ENCODE measurements at regions not wholly inside any gene's neighbourhood (a gene's known extent, or its start where the extent isn't known, plus 50 kb on each side); places are given as distances from the start of the nearest gene placed in this dataset. TPM values are rescaled to one million over a fixed set of nuclear protein-coding genes. Genes with fewer than 3 reads are reported as not detected.
A peak's percentile ranks its signal among the peaks of the same experiment; 100 is the strongest.

DNA sequence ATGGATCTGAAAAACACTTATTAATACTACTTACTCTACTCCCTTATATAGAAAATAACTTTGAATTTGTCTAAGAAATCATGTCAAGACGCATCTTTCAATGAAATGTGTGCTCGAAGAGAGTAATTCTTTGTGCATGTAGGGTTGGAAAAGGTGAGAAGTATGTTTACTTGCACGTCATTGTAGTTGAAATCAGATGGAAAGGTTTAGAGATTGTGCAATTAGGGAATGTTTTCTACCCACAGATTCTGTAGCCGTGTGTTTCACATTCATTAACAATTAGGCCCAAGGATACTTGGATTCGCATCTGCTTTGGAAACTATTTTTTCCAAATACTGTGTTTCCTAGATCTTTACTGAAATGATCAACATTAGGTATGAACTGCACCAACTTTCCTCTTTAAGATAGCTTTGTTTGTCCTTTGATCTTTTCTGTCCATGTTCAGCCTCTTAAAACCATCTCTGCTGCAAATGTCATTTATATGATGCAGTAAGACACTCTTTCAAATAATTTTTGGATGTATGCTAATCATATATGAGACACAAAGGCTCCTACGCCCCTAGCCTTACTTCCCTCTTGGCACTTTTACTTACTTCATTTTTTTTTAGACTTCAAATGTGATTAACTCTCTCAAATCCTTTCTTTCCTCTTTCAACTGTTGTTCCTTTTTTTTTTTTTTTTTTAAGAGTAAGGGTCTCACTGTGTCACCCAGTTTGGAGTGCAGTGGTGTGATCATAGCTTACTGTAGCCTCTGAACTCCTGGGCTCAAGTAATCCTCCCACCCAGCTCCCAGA is 58.0 kb upstream of the PSMA6 start:
- no peak for DNase-seq (ENCODE audit: low spot score)
- ATAC-seq (ENCODE audit: low FRiP score): peak; percentile 57
- TF ChIP-seq, protein P1, sequence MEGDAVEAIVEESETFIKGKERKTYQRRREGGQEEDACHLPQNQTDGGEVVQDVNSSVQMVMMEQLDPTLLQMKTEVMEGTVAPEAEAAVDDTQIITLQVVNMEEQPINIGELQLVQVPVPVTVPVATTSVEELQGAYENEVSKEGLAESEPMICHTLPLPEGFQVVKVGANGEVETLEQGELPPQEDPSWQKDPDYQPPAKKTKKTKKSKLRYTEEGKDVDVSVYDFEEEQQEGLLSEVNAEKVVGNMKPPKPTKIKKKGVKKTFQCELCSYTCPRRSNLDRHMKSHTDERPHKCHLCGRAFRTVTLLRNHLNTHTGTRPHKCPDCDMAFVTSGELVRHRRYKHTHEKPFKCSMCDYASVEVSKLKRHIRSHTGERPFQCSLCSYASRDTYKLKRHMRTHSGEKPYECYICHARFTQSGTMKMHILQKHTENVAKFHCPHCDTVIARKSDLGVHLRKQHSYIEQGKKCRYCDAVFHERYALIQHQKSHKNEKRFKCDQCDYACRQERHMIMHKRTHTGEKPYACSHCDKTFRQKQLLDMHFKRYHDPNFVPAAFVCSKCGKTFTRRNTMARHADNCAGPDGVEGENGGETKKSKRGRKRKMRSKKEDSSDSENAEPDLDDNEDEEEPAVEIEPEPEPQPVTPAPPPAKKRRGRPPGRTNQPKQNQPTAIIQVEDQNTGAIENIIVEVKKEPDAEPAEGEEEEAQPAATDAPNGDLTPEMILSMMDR (IDR thresholded peaks at IDR 0.05): no peak

DNA sequence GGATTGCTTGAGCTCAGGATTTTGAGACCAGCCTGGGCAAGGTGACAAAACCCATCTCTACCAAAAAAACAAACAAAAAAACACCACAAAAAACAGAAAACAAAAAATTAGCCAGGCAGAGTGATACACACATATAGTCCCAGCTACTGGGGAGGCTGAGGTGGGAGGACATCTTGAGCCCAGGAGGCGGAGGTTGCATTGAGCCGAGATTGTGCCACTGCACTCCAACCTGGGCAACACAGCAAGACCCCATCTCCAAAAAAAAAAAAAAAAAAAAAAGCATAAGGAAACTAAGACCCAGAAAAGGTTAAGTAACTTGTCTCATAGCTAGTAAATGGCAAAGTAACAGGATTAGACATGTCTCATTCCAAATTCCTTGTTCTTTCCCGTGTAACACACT is 56.3 kb upstream of the PSMA6 start:
- TF ChIP-seq, protein P1 (IDR thresholded peaks at IDR 0.05): no peak
- DNase-seq (ENCODE audit: low spot score): no peak
- no peak for ATAC-seq (ENCODE audit: low FRiP score)

DNA sequence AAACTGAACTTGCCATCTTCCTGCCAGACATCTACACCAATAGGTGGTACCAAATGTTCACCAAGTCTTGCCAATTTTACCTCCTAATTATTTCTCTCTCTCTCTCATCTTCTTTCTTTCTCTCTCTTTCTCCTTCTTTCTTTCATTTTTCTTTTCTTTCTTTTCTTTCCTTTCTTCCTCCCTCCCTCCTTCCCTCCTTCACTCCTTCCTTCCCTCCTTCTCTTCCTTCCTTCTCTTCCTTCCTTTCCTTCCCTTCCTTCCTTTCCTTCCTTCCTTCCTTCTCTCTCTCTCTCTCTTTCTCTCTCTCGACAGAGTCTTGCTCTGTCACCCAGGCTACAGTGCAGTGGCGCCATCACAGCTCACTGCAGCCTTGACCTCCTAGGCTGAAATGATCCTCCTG is 55.4 kb upstream of the PSMA6 start:
- DNase-seq (ENCODE audit: low spot score) (no peak), ATAC-seq (ENCODE audit: low FRiP score) (no peak)
- TF ChIP-seq, protein P1 (IDR thresholded peaks at IDR 0.05): no peak

DNA sequence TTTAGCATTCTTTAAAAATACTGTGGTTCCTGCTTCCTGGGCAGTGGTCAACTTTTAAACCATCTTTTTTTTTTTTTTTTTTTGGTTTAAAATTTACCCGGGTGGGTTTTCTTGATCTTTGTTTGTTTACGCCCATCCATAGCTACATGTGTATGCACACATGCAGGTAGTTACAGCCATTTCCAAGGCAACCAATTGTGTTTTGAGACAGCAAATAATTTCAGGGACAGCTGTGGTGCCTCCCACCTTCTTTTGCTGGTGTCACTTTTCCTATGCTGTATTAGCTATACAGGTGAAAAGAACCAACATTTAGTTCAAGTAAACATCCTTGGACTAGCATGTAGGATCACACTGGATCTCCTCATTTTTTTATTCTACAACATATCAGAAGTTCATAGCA is 52.0 kb upstream of the PSMA6 start:
- ATAC-seq (ENCODE audit: low FRiP score): no peak
- TF ChIP-seq, protein P1 (IDR thresholded peaks at IDR 0.05): no peak
- DNase-seq (ENCODE audit: low spot score): no peak

Small RNA genes lying in the stretch of these regions (small RNA-seq; reads per million reads assigned to genes)
- gene MRPL57P8: not detected

Measured in omental fat pad (tissue), 3 donors.